H1 (cell line): ENCODE measurements at regions not wholly inside any gene's neighbourhood (a gene's known extent, or its start where the extent isn't known, plus 50 kb on each side); places are given as distances from the start of the nearest gene placed in this dataset.
"Not testable (repeated sequence)": the region's sequence is repeated elsewhere in the genome, so short reads cannot be mapped to it uniquely, and the experiment has no call there.

Experiments used
- CTCF ChIA-PET: fragments of 300-600 bp; sonication (Branson Sonifier 250); formaldehyde crosslinking; loops from one replicate; lab custom pipeline; 2021; ENCODE audit not compliant: partially characterized antibody; lab: Charles Lee
- POLR2A ChIA-PET: fragments of 300-600 bp; sonication (Branson Sonifier 250); formaldehyde crosslinking; loops from one replicate; lab custom pipeline; 2021; ENCODE audit warnings: inconsistent platforms; ENCODE audit not compliant: partially characterized antibody; lab: Charles Lee
- DNase-seq, 2 experiments: peaks; one replicate each; pipeline versions ENCODE4 v3.0.0 to v3.0.0-alpha.2; 2010 to 2022; ENCODE audit warnings: low spot score in 2 of 2, low read depth in 1 of 2, mixed read lengths in 1 of 2
- FAIRE-seq: peaks from 2 replicates; lab custom pipeline; 2011; peaks lifted over from hg19 to GRCh38; lab: Jason Lieb, UNC
- H2AFZ ChIP-seq: 2 replicates; pipeline ENCODE4 v1.8.1; 2012; ENCODE audit warnings: low read length, inconsistent platforms
- H2AK5ac ChIP-seq: 2 replicates; pipeline ENCODE4 v1.6.1; 2013; ENCODE audit warnings: low read depth, low read length
- H2BK120ac ChIP-seq: replicated peaks from 2 replicates; pipeline ENCODE3; 2013; ENCODE audit warnings: low read depth, low read length, inconsistent platforms
- H2BK12ac ChIP-seq: 2 replicates; pipeline ENCODE4 v1.6.1; 2013; ENCODE audit warnings: low read depth, low read length
- H2BK15ac ChIP-seq: 2 replicates; pipeline ENCODE4 v1.6.1; 2013; ENCODE audit warnings: low read length
- H2BK20ac ChIP-seq: 2 replicates; pipeline ENCODE4 v1.6.1; 2013; ENCODE audit warnings: low read length
- H2BK5ac ChIP-seq: 2 replicates; pipeline ENCODE4 v1.6.1; 2013; ENCODE audit warnings: low read depth, low read length
- H3K14ac ChIP-seq: 2 replicates; pipeline ENCODE4 v1.6.1; 2013; ENCODE audit warnings: inconsistent platforms; ENCODE audit not compliant: insufficient read length
- H3K18ac ChIP-seq: 2 replicates; pipeline ENCODE4 v1.6.1; 2013; ENCODE audit warnings: low read length; ENCODE audit errors: extremely low read depth
- H3K23ac ChIP-seq: 2 replicates; pipeline ENCODE4 v1.6.1; 2013; ENCODE audit warnings: inconsistent platforms; ENCODE audit not compliant: insufficient read length
- H3K23me2 ChIP-seq: 2 replicates; pipeline ENCODE4 v1.6.1; 2013; ENCODE audit warnings: low read depth, low read length
- H3K27ac ChIP-seq: 2 replicates; pipeline ENCODE4 v1.6.1; 2011; ENCODE audit warnings: low read depth, low read length, inconsistent platforms
- H3K27me3 ChIP-seq, 4 experiments: replicated peaks in 1 of 4; 1 replicate in 1 of 4; 2 replicates in 3 of 4; pipeline versions ENCODE4 v1.6.1 to v1.8.1; 2011 to 2013; ENCODE audit warnings: low read length in 3 of 4, mild to moderate bottlenecking in 3 of 4, inconsistent platforms in 2 of 4, mixed read lengths in 2 of 4, moderate library complexity in 1 of 4; ENCODE audit not compliant: control insufficient read depth in 3 of 4, insufficient read depth in 3 of 4; ENCODE audit errors: extremely low read depth in 1 of 4
- H3K36me3 ChIP-seq, 4 experiments: 2 replicates each; pipeline versions ENCODE4 v1.6.1 to v1.8.1; 2011 to 2013; ENCODE audit warnings: mild to moderate bottlenecking in 4 of 4, low read length in 3 of 4, moderate library complexity in 2 of 4, control low read depth in 1 of 4, inconsistent platforms in 1 of 4; ENCODE audit not compliant: insufficient read depth in 4 of 4, control insufficient read depth in 2 of 4
- H3K4ac ChIP-seq: replicated peaks from 2 replicates; pipeline ENCODE3; 2013; ENCODE audit warnings: low read length, low read depth, mixed read lengths, inconsistent platforms; ENCODE audit not compliant: insufficient read length
- H3K4me1 ChIP-seq, 4 experiments: replicated peaks in 1 of 4; 1 replicate in 1 of 4; 2 replicates in 3 of 4; pipeline versions ENCODE4 v1.6.1 to v1.8.1; 2011 to 2013; ENCODE audit warnings: low read length in 3 of 4, inconsistent platforms in 2 of 4, mixed read lengths in 1 of 4; ENCODE audit not compliant: insufficient read depth in 4 of 4, control insufficient read depth in 3 of 4
- H3K4me2 ChIP-seq, 2 experiments: 2 replicates each; pipeline versions ENCODE4 v1.6.1 to v1.8.1; 2011 to 2013; ENCODE audit warnings: low read depth in 2 of 2, low read length in 2 of 2, control low read depth in 1 of 2, inconsistent platforms in 1 of 2, mild to moderate bottlenecking in 1 of 2; ENCODE audit not compliant: insufficient read depth in 1 of 2
- H3K4me3 ChIP-seq, 4 experiments: fragments of 200-600, 300-600 bp in 1 of 4; sonication (generic), shearing (Covaris generic), sonication (Bioruptor Twin) in 1 of 4; 2 replicates each; pipeline versions ENCODE4 v1.5.1 to v1.8.1; 2011 to 2016; ENCODE audit warnings: low read length in 4 of 4, low read depth in 3 of 4, control low read depth in 2 of 4, inconsistent platforms in 2 of 4, mild to moderate bottlenecking in 2 of 4, mixed read lengths in 1 of 4, moderate library complexity in 1 of 4; ENCODE audit not compliant: insufficient read depth in 2 of 4; ENCODE audit errors: extremely low read depth in 1 of 4
- H3K56ac ChIP-seq: replicated peaks from 2 replicates; pipeline ENCODE3; 2013; ENCODE audit warnings: low read depth, mild to moderate bottlenecking, mixed read lengths, low read length, inconsistent platforms; ENCODE audit not compliant: insufficient read length
- H3K79me1 ChIP-seq: 2 replicates; pipeline ENCODE4 v1.6.1; 2013; ENCODE audit warnings: low read depth, low read length, control low read depth
- H3K79me2 ChIP-seq, 2 experiments: 2 replicates each; pipeline versions ENCODE4 v1.6.1 to v1.8.1; 2012 to 2013; ENCODE audit warnings: low read length in 2 of 2, mild to moderate bottlenecking in 2 of 2, inconsistent platforms in 1 of 2; ENCODE audit not compliant: insufficient read depth in 2 of 2, control insufficient read depth in 1 of 2
- H3K9ac ChIP-seq, 4 experiments: replicated peaks in 1 of 4; 1 replicate in 1 of 4; 2 replicates in 3 of 4; pipeline versions ENCODE4 v1.6.1 to v1.8.1; 2011 to 2013; ENCODE audit warnings: low read depth in 3 of 4, low read length in 3 of 4, control low read depth in 2 of 4, mild to moderate bottlenecking in 2 of 4, moderate library complexity in 2 of 4, inconsistent platforms in 1 of 4; ENCODE audit errors: extremely low read depth in 1 of 4
- H3K9me3 ChIP-seq, 2 experiments: 2 replicates each; pipeline versions ENCODE4 v1.6.1 to v1.8.1; 2012 to 2013; ENCODE audit warnings: mild to moderate bottlenecking in 2 of 2, moderate library complexity in 2 of 2, control low read depth in 1 of 2, inconsistent platforms in 1 of 2, low read depth in 1 of 2, low read length in 1 of 2, mixed read lengths in 1 of 2; ENCODE audit not compliant: insufficient read depth in 2 of 2
- H4K20me1 ChIP-seq, 2 experiments: replicated peaks in 1 of 2; 2 replicates each; pipeline versions ENCODE3 to v1.8.1; 2011 to 2013; ENCODE audit warnings: inconsistent platforms in 2 of 2, low read length in 2 of 2, mild to moderate bottlenecking in 1 of 2; ENCODE audit not compliant: insufficient read depth in 2 of 2, control insufficient read depth in 1 of 2
- H4K5ac ChIP-seq: 2 replicates; pipeline ENCODE4 v1.6.1; 2013; ENCODE audit warnings: low read length, low read depth, mixed read lengths, inconsistent platforms; ENCODE audit not compliant: insufficient read length
- H4K8ac ChIP-seq: 2 replicates; pipeline ENCODE4 v1.8.0; 2013; ENCODE audit warnings: mild to moderate bottlenecking, moderate library complexity, low read length, inconsistent platforms; ENCODE audit not compliant: insufficient read depth; ENCODE audit errors: extremely low read depth
- H4K91ac ChIP-seq: replicated peaks from 2 replicates; pipeline ENCODE3; 2013; ENCODE audit warnings: low read length, mixed read lengths, inconsistent platforms; ENCODE audit not compliant: insufficient read length
- whole genome bisulfite sequencing, 2 experiments: shearing (Covaris generic) in 1 of 2; methylation state at CpG; one replicate each; pipeline versions ENCODE4 v1.1.6 to v1.1.7; 2013 to 2015; ENCODE audit warnings: low lambda C conversion rate in 2 of 2, mixed read lengths in 2 of 2, inconsistent platforms in 1 of 2, low coverage in 1 of 2, missing lambda C conversion rate in 1 of 2; ENCODE audit not compliant: insufficient replicate concordance in 2 of 2, insufficient coverage in 1 of 2, insufficient read length in 1 of 2; ENCODE audit errors: extremely low coverage in 1 of 2, missing lambda C conversion rate in 1 of 2; 5-methylcytosine and 5-hydroxymethylcytosine counted together

DNA sequence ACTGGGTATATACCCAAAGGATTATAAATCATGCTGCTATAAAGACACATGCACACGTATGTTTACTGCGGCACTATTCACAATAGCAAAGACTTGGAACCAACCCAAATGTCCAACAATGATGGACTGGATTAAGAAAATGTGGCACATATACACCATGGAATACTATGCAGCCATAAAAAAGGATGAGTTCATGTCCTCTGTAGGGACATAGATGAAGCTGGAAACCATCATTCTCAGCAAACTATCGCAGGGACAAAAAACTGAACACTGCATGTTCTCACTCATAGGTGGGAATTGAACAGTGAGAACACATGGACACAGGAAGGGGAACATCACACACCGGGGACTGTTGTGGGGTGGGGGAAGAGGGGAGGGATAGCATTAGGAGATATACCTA lies 1211.0 kb downstream of the FSCB start:
- H2BK120ac ChIP-seq, H4K5ac ChIP-seq, H3K4me3 ChIP-seq, H4K8ac ChIP-seq, H2AFZ ChIP-seq, H3K9me3 ChIP-seq, FAIRE-seq, H2BK12ac ChIP-seq, H3K27ac ChIP-seq, CTCF ChIA-PET, H3K4me2 ChIP-seq, H3K4me1 ChIP-seq, H3K18ac ChIP-seq, H3K23ac ChIP-seq, H3K23me2 ChIP-seq, H3K56ac ChIP-seq, H4K91ac ChIP-seq, H3K27me3 ChIP-seq, H3K4ac ChIP-seq, H2BK5ac ChIP-seq, POLR2A ChIA-PET, H2BK15ac ChIP-seq, H3K79me1 ChIP-seq, H2AK5ac ChIP-seq, H3K36me3 ChIP-seq, H3K14ac ChIP-seq, H3K9ac ChIP-seq, DNase-seq, H2BK20ac ChIP-seq, H3K79me2 ChIP-seq, H4K20me1 ChIP-seq: not testable (repeated sequence)
- 100% methylated on average over 1 of the region's 4 CpGs; no CpG with 5 or more reads in 1 of the 2 experiments for WGBS, 2 experiments
